ENCODE measurements at regions not wholly inside any gene's neighbourhood (a gene's known extent, or its start where the extent isn't known, plus 50 kb on each side); places are given as distances from the start of the nearest gene placed in this dataset.

- WGBS, 2 experiments (ENCODE audit: insufficient coverage in 2 of 2) = 86 to 92% methylated on average over 2 of the region's 2 CpGs
- Histone ChIP-seq H3K9me3 (ENCODE audit: control insufficient read depth, low read length) (peaks cover 5% of the 10 kb centered on the region), H3K4me1 (ENCODE audit: control insufficient read depth, insufficient read depth, low read length, poor library complexity, severe bottlenecking) (no peaks in the 10 kb centered on the region), H3K27ac (ENCODE audit: low read depth, low read length, severe bottlenecking) (no peak overlapping the region), H3K36me3 (ENCODE audit: control insufficient read depth, insufficient read depth, low read length) (no peaks in the 10 kb centered on the region), H3K4me3 (ENCODE audit: extremely low read depth, insufficient read depth, low read length, poor library complexity, severe bottlenecking) (no peak overlapping the region)
Measured at GRCh38 chr10:53109320-53109719, 336.7 kb upstream of the MBL2 start.

- H3K27ac ChIP-seq (ENCODE audit: low read depth, low read length, severe bottlenecking) = no peak overlapping the region
- H3K9me3 ChIP-seq (ENCODE audit: control insufficient read depth, low read length) = peaks cover 5% of the 10 kb centered on the region
- no peaks in the 10 kb centered on the region for H3K4me1 ChIP-seq (ENCODE audit: control insufficient read depth, insufficient read depth, low read length, poor library complexity, severe bottlenecking)
- 80 to 85% methylated on average over 1 to 3 of the region's 4 CpGs for WGBS, 2 experiments (ENCODE audit: insufficient coverage in 2 of 2)
- no peak overlapping the region for H3K4me3 ChIP-seq (ENCODE audit: extremely low read depth, insufficient read depth, low read length, poor library complexity, severe bottlenecking)
- no peaks in the 10 kb centered on the region for H3K36me3 ChIP-seq (ENCODE audit: control insufficient read depth, insufficient read depth, low read length)
Measured at GRCh38 chr10:53108317-53108934, 335.8 kb upstream of the MBL2 start.

- Histone ChIP-seq H3K4me1 (ENCODE audit: control insufficient read depth, insufficient read depth, low read length, poor library complexity, severe bottlenecking) (no peaks in the 10 kb centered on the region), H3K36me3 (ENCODE audit: control insufficient read depth, insufficient read depth, low read length) (no peaks in the 10 kb centered on the region), H3K27ac (ENCODE audit: low read depth, low read length, severe bottlenecking) (no peak overlapping the region), H3K4me3 (ENCODE audit: extremely low read depth, insufficient read depth, low read length, poor library complexity, severe bottlenecking) (no peak overlapping the region), H3K9me3 (ENCODE audit: control insufficient read depth, low read length) (peaks cover 5% of the 10 kb centered on the region)
- 94% methylated on average over 2 of the region's 5 CpGs; no CpG with 5 or more reads in 1 of the 2 experiments for WGBS, 2 experiments (ENCODE audit: insufficient coverage in 2 of 2)
Measured at GRCh38 chr10:53107711-53108110, 335.1 kb upstream of the MBL2 start.

GRCh38 chr10:53102424-53102823, 329.8 kb upstream of the MBL2 start:
- Histone ChIP-seq H3K36me3 (ENCODE audit: control insufficient read depth, insufficient read depth, low read length) (no peaks in the 10 kb centered on the region), H3K4me3 (ENCODE audit: extremely low read depth, insufficient read depth, low read length, poor library complexity, severe bottlenecking) (no peak overlapping the region), H3K27ac (ENCODE audit: low read depth, low read length, severe bottlenecking) (no peak overlapping the region), H3K4me1 (ENCODE audit: control insufficient read depth, insufficient read depth, low read length, poor library complexity, severe bottlenecking) (no peaks in the 10 kb centered on the region), H3K9me3 (ENCODE audit: control insufficient read depth, low read length) (no peaks in the 10 kb centered on the region)
- WGBS, 2 experiments (ENCODE audit: insufficient coverage in 2 of 2) = 71% methylated on average over 1 of the region's 4 CpGs; no CpG with 5 or more reads in 1 of the 2 experiments

- WGBS, 2 experiments (ENCODE audit: insufficient coverage in 2 of 2) = 86% methylated on average over 1 of the region's 2 CpGs; no CpG with 5 or more reads in 1 of the 2 experiments
- no peaks in the 10 kb centered on the region for H3K9me3 ChIP-seq (ENCODE audit: control insufficient read depth, low read length)
- H3K27ac ChIP-seq (ENCODE audit: low read depth, low read length, severe bottlenecking) = no peak overlapping the region
- H3K4me1 ChIP-seq (ENCODE audit: control insufficient read depth, insufficient read depth, low read length, poor library complexity, severe bottlenecking) = no peaks in the 10 kb centered on the region
- H3K4me3 ChIP-seq (ENCODE audit: extremely low read depth, insufficient read depth, low read length, poor library complexity, severe bottlenecking) = no peak overlapping the region
- no peaks in the 10 kb centered on the region for H3K36me3 ChIP-seq (ENCODE audit: control insufficient read depth, insufficient read depth, low read length)
Measured at GRCh38 chr10:53093878-53094277, 321.3 kb upstream of the MBL2 start.

- 80 to 100% methylated on average over 1 to 2 of the region's 4 CpGs for WGBS, 2 experiments (ENCODE audit: insufficient coverage in 2 of 2)
- Histone ChIP-seq H3K4me3 (ENCODE audit: extremely low read depth, insufficient read depth, low read length, poor library complexity, severe bottlenecking) (no peak overlapping the region), H3K36me3 (ENCODE audit: control insufficient read depth, insufficient read depth, low read length) (no peaks in the 10 kb centered on the region), H3K4me1 (ENCODE audit: control insufficient read depth, insufficient read depth, low read length, poor library complexity, severe bottlenecking) (no peaks in the 10 kb centered on the region), H3K9me3 (ENCODE audit: control insufficient read depth, low read length) (no peaks in the 10 kb centered on the region), H3K27ac (ENCODE audit: low read depth, low read length, severe bottlenecking) (no peak overlapping the region)
Measured at GRCh38 chr10:53091574-53091973, 319.0 kb upstream of the MBL2 start.

GRCh38 chr10:53088961-53089360, 316.4 kb upstream of the MBL2 start:
- no peak overlapping the region for H3K27ac ChIP-seq (ENCODE audit: low read depth, low read length, severe bottlenecking)
- no peak overlapping the region for H3K4me3 ChIP-seq (ENCODE audit: extremely low read depth, insufficient read depth, low read length, poor library complexity, severe bottlenecking)
- peaks cover 3% of the 10 kb centered on the region for H3K9me3 ChIP-seq (ENCODE audit: control insufficient read depth, low read length)
- H3K36me3 ChIP-seq (ENCODE audit: control insufficient read depth, insufficient read depth, low read length) = no peaks in the 10 kb centered on the region
- no peaks in the 10 kb centered on the region for H3K4me1 ChIP-seq (ENCODE audit: control insufficient read depth, insufficient read depth, low read length, poor library complexity, severe bottlenecking)
- 86% methylated on average over 1 of the region's 1 CpG; no CpG with 5 or more reads in 1 of the 2 experiments for WGBS, 2 experiments (ENCODE audit: insufficient coverage in 2 of 2)

- Histone ChIP-seq H3K36me3 (ENCODE audit: control insufficient read depth, insufficient read depth, low read length) (no peaks in the 10 kb centered on the region), H3K4me1 (ENCODE audit: control insufficient read depth, insufficient read depth, low read length, poor library complexity, severe bottlenecking) (no peaks in the 10 kb centered on the region), H3K4me3 (ENCODE audit: extremely low read depth, insufficient read depth, low read length, poor library complexity, severe bottlenecking) (no peak overlapping the region), H3K9me3 (ENCODE audit: control insufficient read depth, low read length) (no peaks in the 10 kb centered on the region), H3K27ac (ENCODE audit: low read depth, low read length, severe bottlenecking) (no peak overlapping the region)
- 100% methylated on average over 1 of the region's 3 CpGs; no CpG with 5 or more reads in 1 of the 2 experiments for WGBS, 2 experiments (ENCODE audit: insufficient coverage in 2 of 2)
Measured at GRCh38 chr10:53079283-53079682, 306.7 kb upstream of the MBL2 start.

- no CpG with 5 or more reads among the region's 2 CpGs for WGBS, 2 experiments (ENCODE audit: insufficient coverage in 2 of 2)
- Histone ChIP-seq H3K36me3 (ENCODE audit: control insufficient read depth, insufficient read depth, low read length) (no peaks in the 10 kb centered on the region), H3K27ac (ENCODE audit: low read depth, low read length, severe bottlenecking) (no peak overlapping the region), H3K4me1 (ENCODE audit: control insufficient read depth, insufficient read depth, low read length, poor library complexity, severe bottlenecking) (no peaks in the 10 kb centered on the region), H3K9me3 (ENCODE audit: control insufficient read depth, low read length) (no peaks in the 10 kb centered on the region), H3K4me3 (ENCODE audit: extremely low read depth, insufficient read depth, low read length, poor library complexity, severe bottlenecking) (no peak overlapping the region)
Measured at GRCh38 chr10:53076948-53077347, 304.4 kb upstream of the MBL2 start.

- Histone ChIP-seq H3K27ac (ENCODE audit: low read depth, low read length, severe bottlenecking) (no peak overlapping the region), H3K9me3 (ENCODE audit: control insufficient read depth, low read length) (no peaks in the 10 kb centered on the region), H3K36me3 (ENCODE audit: control insufficient read depth, insufficient read depth, low read length) (no peaks in the 10 kb centered on the region), H3K4me3 (ENCODE audit: extremely low read depth, insufficient read depth, low read length, poor library complexity, severe bottlenecking) (no peak overlapping the region), H3K4me1 (ENCODE audit: control insufficient read depth, insufficient read depth, low read length, poor library complexity, severe bottlenecking) (no peaks in the 10 kb centered on the region)
- WGBS, 2 experiments (ENCODE audit: insufficient coverage in 2 of 2) = no CpG with 5 or more reads among the region's 1 CpG
Measured at GRCh38 chr10:53075469-53075868, 302.9 kb upstream of the MBL2 start.

GRCh38 chr10:53072144-53072543, 299.6 kb upstream of the MBL2 start:
- Histone ChIP-seq H3K4me1 (ENCODE audit: control insufficient read depth, insufficient read depth, low read length, poor library complexity, severe bottlenecking) (no peaks in the 10 kb centered on the region), H3K36me3 (ENCODE audit: control insufficient read depth, insufficient read depth, low read length) (no peaks in the 10 kb centered on the region), H3K27ac (ENCODE audit: low read depth, low read length, severe bottlenecking) (no peak overlapping the region), H3K4me3 (ENCODE audit: extremely low read depth, insufficient read depth, low read length, poor library complexity, severe bottlenecking) (no peak overlapping the region), H3K9me3 (ENCODE audit: control insufficient read depth, low read length) (no peaks in the 10 kb centered on the region)
- 85% methylated on average over 2 of the region's 2 CpGs; no CpG with 5 or more reads in 1 of the 2 experiments for WGBS, 2 experiments (ENCODE audit: insufficient coverage in 2 of 2)
